Endothelial cell of umbilical vein (primary cell): ENCODE measurements at regions not wholly inside any gene's neighbourhood (a gene's known extent, or its start where the extent isn't known, plus 50 kb on each side); places are given as distances from the start of the nearest gene placed in this dataset.
"Not testable (repeated sequence)": the region's sequence is repeated elsewhere in the genome, so short reads cannot be mapped to it uniquely, and the experiment has no call there.

ENCODE experiments used
- EZH2 ChIP-seq: IDR thresholded peaks from 2 replicates; pipeline ENCODE4 v1.6.1; 2012; ENCODE audit warnings: borderline replicate concordance, low read depth, mild to moderate bottlenecking, moderate library complexity, low read length, inconsistent platforms; ENCODE audit not compliant: severe bottlenecking
- POLR2A ChIP-seq: IDR thresholded peaks from 2 replicates; pipeline ENCODE4 v1.6.1; 2012; ENCODE audit warnings: low read depth, mild to moderate bottlenecking, control low read depth, low read length
- POLR2AphosphoS5 ChIP-seq: IDR thresholded peaks from 2 replicates; pipeline ENCODE4 v1.6.1; 2012; ENCODE audit warnings: low read depth, mild to moderate bottlenecking, control low read depth, low read length, moderate library complexity; ENCODE audit not compliant: insufficient read depth
- TF ChIP-seq, protein P1 (sequence below), 2 donors: IDR thresholded peaks; 1 replicate in 1 of 2; 2 replicates in 1 of 2; pipeline ENCODE4 v1.5.1; 2011; ENCODE audit warnings: low read length in 2 of 2, mild to moderate bottlenecking in 2 of 2, moderate library complexity in 2 of 2, control low read depth in 1 of 2, inconsistent platforms in 1 of 2, low read depth in 1 of 2; ENCODE audit not compliant: insufficient read depth in 1 of 2; ENCODE audit errors: extremely low read depth in 1 of 2

GRCh38 chr15:20409667-20410198 is 131.9 kb downstream of the GOLGA6L6 start:
- TF ChIP-seq POLR2AphosphoS5, POLR2A, EZH2: not testable (repeated sequence)
- TF ChIP-seq, protein P1, sequence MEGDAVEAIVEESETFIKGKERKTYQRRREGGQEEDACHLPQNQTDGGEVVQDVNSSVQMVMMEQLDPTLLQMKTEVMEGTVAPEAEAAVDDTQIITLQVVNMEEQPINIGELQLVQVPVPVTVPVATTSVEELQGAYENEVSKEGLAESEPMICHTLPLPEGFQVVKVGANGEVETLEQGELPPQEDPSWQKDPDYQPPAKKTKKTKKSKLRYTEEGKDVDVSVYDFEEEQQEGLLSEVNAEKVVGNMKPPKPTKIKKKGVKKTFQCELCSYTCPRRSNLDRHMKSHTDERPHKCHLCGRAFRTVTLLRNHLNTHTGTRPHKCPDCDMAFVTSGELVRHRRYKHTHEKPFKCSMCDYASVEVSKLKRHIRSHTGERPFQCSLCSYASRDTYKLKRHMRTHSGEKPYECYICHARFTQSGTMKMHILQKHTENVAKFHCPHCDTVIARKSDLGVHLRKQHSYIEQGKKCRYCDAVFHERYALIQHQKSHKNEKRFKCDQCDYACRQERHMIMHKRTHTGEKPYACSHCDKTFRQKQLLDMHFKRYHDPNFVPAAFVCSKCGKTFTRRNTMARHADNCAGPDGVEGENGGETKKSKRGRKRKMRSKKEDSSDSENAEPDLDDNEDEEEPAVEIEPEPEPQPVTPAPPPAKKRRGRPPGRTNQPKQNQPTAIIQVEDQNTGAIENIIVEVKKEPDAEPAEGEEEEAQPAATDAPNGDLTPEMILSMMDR (IDR thresholded peaks at IDR 0.05; ENCODE audit: extremely low read depth in 1 of 2, insufficient read depth in 1 of 2, low read depth in 1 of 2, low read length in 2 of 2) = not testable (repeated sequence)
